ENCODE measurements at regions not wholly inside any gene's neighbourhood (a gene's known extent, or its start where the extent isn't known, plus 50 kb on each side); places are given as distances from the start of the nearest gene placed in this dataset.

DNA sequence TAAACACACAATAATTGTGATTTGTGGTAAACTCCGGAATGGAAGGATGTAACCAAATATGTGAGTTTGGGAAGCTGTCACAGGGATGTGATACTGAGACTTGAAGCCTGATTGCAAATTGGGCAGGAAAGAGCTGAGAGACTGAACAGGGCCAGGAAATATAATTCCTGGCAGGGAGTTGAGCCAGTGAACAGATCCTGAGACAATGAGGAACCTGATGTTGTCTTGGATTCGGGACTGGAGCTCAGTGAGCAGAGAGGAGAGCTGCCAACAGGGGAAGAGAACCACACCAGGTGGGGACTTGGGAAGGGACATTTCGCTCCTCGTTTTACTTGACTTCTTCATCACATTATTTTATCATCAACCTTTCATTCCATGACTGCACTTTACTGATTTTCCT is 386.0 kb downstream of the TLL1 start (continued):
- no peak for TF ChIP-seq ZNF830 (CRISPR knock-in tag; IDR thresholded peaks at IDR 0.05)
- TF ChIP-seq, protein P1, sequence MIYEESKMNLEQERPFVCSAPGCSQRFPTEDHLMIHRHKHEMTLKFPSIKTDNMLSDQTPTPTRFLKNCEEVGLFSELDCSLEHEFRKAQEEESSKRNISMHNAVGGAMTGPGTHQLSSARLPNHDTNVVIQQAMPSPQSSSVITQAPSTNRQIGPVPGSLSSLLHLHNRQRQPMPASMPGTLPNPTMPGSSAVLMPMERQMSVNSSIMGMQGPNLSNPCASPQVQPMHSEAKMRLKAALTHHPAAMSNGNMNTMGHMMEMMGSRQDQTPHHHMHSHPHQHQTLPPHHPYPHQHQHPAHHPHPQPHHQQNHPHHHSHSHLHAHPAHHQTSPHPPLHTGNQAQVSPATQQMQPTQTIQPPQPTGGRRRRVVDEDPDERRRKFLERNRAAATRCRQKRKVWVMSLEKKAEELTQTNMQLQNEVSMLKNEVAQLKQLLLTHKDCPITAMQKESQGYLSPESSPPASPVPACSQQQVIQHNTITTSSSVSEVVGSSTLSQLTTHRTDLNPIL (CRISPR knock-in tag; IDR thresholded peaks at IDR 0.05): no peak
- TF ChIP-seq, protein P2, sequence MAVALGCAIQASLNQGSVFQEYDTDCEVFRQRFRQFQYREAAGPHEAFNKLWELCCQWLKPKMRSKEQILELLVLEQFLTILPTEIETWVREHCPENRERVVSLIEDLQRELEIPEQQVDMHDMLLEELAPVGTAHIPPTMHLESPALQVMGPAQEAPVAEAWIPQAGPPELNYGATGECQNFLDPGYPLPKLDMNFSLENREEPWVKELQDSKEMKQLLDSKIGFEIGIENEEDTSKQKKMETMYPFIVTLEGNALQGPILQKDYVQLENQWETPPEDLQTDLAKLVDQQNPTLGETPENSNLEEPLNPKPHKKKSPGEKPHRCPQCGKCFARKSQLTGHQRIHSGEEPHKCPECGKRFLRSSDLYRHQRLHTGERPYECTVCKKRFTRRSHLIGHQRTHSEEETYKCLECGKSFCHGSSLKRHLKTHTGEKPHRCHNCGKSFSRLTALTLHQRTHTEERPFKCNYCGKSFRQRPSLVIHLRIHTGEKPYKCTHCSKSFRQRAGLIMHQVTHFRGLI (CRISPR knock-in tag; IDR thresholded peaks at IDR 0.05): no peak
- TF ChIP-seq HNRNPH1 (optimal IDR thresholded peaks at IDR 0.05; ENCODE audit: low read depth, low read length): no peak
- TF ChIP-seq, protein P3, sequence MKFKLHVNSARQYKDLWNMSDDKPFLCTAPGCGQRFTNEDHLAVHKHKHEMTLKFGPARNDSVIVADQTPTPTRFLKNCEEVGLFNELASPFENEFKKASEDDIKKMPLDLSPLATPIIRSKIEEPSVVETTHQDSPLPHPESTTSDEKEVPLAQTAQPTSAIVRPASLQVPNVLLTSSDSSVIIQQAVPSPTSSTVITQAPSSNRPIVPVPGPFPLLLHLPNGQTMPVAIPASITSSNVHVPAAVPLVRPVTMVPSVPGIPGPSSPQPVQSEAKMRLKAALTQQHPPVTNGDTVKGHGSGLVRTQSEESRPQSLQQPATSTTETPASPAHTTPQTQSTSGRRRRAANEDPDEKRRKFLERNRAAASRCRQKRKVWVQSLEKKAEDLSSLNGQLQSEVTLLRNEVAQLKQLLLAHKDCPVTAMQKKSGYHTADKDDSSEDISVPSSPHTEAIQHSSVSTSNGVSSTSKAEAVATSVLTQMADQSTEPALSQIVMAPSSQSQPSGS (CRISPR knock-in tag; IDR thresholded peaks at IDR 0.05): no peak
- no peak for TF ChIP-seq NFIX (CRISPR knock-in tag; IDR thresholded peaks at IDR 0.05; ENCODE audit: low read depth)
- TF ChIP-seq, protein P4, sequence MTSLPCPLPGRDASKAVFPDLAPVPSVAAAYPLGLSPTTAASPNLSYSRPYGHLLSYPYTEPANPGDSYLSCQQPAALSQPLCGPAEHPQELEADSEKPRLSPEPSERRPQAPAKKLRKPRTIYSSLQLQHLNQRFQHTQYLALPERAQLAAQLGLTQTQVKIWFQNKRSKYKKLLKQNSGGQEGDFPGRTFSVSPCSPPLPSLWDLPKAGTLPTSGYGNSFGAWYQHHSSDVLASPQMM (CRISPR knock-in tag; IDR thresholded peaks at IDR 0.05): no peak
- TF ChIP-seq PHTF2 (CRISPR knock-in tag; IDR thresholded peaks at IDR 0.05): no peak
- TF ChIP-seq SP1 (CRISPR knock-in tag; IDR thresholded peaks at IDR 0.05): no peak
- no peak for TF ChIP-seq ZNF146 (CRISPR knock-in tag; IDR thresholded peaks at IDR 0.05; ENCODE audit: unreplicated experiment)
- no peak for TF ChIP-seq CC2D1A (IDR thresholded peaks at IDR 0.05)
- TF ChIP-seq, protein P5, sequence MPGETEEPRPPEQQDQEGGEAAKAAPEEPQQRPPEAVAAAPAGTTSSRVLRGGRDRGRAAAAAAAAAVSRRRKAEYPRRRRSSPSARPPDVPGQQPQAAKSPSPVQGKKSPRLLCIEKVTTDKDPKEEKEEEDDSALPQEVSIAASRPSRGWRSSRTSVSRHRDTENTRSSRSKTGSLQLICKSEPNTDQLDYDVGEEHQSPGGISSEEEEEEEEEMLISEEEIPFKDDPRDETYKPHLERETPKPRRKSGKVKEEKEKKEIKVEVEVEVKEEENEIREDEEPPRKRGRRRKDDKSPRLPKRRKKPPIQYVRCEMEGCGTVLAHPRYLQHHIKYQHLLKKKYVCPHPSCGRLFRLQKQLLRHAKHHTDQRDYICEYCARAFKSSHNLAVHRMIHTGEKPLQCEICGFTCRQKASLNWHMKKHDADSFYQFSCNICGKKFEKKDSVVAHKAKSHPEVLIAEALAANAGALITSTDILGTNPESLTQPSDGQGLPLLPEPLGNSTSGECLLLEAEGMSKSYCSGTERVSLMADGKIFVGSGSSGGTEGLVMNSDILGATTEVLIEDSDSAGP (CRISPR knock-in tag; IDR thresholded peaks at IDR 0.05): no peak
